ENCODE measurements at regions not wholly inside any gene's neighbourhood (a gene's known extent, or its start where the extent isn't known, plus 50 kb on each side); places are given as distances from the start of the nearest gene placed in this dataset.

DNA sequence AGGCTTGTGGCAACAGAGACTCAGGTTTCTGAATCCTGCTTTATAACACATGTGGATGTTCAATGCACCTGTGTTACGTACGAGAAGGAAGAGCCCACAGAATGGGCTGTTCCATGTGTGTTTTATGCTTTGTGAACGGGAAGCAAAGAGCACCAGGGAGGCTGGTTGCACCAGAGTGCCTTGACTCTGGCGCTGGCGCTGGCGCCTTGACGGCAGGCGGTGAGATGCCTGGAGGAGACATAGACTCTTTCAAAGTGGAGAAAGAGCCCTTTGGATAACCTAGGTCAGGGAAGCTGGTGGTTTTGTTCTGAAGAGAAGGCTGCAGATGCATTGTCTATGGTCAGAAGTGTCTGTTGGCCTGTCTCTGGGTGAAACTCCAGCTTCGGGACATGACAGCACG is 80.2 kb upstream of the APCDD1 start:
- FAIRE-seq (no peak), DNase-seq (no peak)
- no peaks in the 10 kb centered on the region for H3K4me1 ChIP-seq (ENCODE audit: control insufficient read depth in 2 of 3, insufficient read depth in 2 of 3, low read depth in 1 of 3, low read length in 3 of 3)

DNA sequence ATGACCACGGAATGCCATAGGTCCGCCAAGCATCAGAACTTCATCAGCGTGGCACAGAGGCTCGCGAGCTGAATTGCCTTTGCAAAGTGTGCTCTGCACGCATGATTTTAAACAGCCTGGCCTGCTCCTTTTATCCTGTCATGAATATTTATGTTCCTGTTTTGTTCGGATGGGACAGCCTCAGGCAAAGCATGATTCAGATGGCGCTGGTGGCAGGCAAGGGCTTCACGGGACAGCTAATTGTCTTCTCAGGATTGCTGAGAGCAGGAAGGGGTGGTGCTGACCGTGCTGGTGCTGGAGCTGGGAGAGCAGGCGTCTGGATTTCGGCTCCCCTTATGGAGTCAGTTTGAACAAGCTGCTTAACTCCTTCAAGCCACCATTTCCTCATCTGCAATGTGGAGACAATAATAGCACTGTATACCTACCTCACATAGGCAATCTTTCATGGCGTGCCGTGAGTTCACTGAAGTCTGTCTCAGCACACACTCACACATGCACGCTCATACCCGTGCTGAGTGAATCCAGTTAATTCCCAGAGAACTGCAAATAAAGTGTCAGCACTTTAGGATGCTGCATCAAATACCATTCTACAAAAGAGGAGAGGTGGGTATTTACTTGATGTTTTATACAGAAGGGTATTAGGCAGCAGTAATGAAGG is 79.7 kb upstream of the APCDD1 start:
- no peak overlapping the region for H3K27ac ChIP-seq (ENCODE audit: low read depth in 2 of 2, low read length in 2 of 2)
- no peak overlapping the region for H3K9ac ChIP-seq (ENCODE audit: low read length in 3 of 3)
- no peaks in the 10 kb centered on the region for H3K9me3 ChIP-seq (ENCODE audit: control insufficient read depth in 2 of 3, insufficient read depth in 1 of 3, low read length in 3 of 3)
- no peaks in the 10 kb centered on the region for H3K36me3 ChIP-seq (ENCODE audit: control insufficient read depth in 2 of 3, insufficient read depth in 3 of 3, low read length in 3 of 3)
- no peak overlapping the region for H3K4me3 ChIP-seq (ENCODE audit: low read length in 3 of 3)
- no peaks in the 10 kb centered on the region for H3K4me1 ChIP-seq (ENCODE audit: control insufficient read depth in 2 of 3, insufficient read depth in 2 of 3, low read depth in 1 of 3, low read length in 3 of 3)
- intact Hi-C loops (cut with DNase I) = no loop called here
- no peak for FAIRE-seq
- DNase-seq = peak in 3 of 5 donors; percentile 37 to 56 (median 46)
- no peaks in the 10 kb centered on the region for H3K27me3 ChIP-seq (ENCODE audit: control insufficient read depth, insufficient read depth, low read length)
- no peak for TF ChIP-seq CTCF (IDR thresholded peaks at IDR 0.05; ENCODE audit: borderline replicate concordance, extremely low read depth, insufficient read depth)

More for the DNA sequence above, 80.2 kb upstream of the APCDD1 start:
- Histone ChIP-seq H3K9ac (ENCODE audit: low read length in 3 of 3) (no peak overlapping the region), H3K4me3 (ENCODE audit: low read length in 3 of 3) (no peak overlapping the region), H3K27ac (ENCODE audit: low read depth in 2 of 2, low read length in 2 of 2) (no peak overlapping the region), H3K36me3 (ENCODE audit: control insufficient read depth in 2 of 3, insufficient read depth in 3 of 3, low read length in 3 of 3) (no peaks in the 10 kb centered on the region), H3K27me3 (ENCODE audit: control insufficient read depth, insufficient read depth, low read length) (no peaks in the 10 kb centered on the region), H3K9me3 (ENCODE audit: control insufficient read depth in 2 of 3, insufficient read depth in 1 of 3, low read length in 3 of 3) (no peaks in the 10 kb centered on the region)
- TF ChIP-seq CTCF (IDR thresholded peaks at IDR 0.05; ENCODE audit: borderline replicate concordance, extremely low read depth, insufficient read depth) = no peak
- intact Hi-C loops (cut with DNase I) = no loop called here

DNA sequence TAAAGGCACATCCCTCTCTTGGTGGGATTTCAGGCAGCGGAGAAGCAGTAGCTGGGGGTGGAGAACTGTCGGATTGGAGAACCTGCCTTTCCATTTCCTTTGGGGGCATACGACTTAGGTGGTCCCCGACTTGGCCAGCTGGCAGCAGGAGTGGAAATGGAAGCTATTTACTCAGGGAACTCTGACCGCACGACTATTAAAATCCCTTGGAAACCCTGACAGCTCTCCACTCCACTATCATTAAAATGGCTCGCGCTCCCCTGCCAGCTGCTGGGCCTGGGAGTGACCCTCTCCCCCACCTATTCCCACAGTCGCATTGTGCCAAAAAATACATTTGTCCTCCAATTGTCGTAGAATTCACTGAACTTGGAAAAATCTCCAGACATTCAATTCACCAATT is 77.7 kb upstream of the APCDD1 start:
- Histone ChIP-seq H3K4me1 (ENCODE audit: control insufficient read depth in 2 of 3, insufficient read depth in 2 of 3, low read depth in 1 of 3, low read length in 3 of 3) (no peaks in the 10 kb centered on the region), H3K4me3 (ENCODE audit: low read length in 3 of 3) (no peak overlapping the region), H3K27ac (ENCODE audit: low read depth in 2 of 2, low read length in 2 of 2) (no peak overlapping the region), H3K9ac (ENCODE audit: low read length in 3 of 3) (no peak overlapping the region), H3K27me3 (ENCODE audit: control insufficient read depth, insufficient read depth, low read length) (no peaks in the 10 kb centered on the region), H3K9me3 (ENCODE audit: control insufficient read depth in 2 of 3, insufficient read depth in 1 of 3, low read length in 3 of 3) (no peaks in the 10 kb centered on the region), H3K36me3 (ENCODE audit: control insufficient read depth in 2 of 3, insufficient read depth in 3 of 3, low read length in 3 of 3) (no peaks in the 10 kb centered on the region)
- DNase-seq (peak in 4 of 5 donors; percentile 51 to 90 (median 76)), FAIRE-seq (no peak)
- intact Hi-C loops (cut with DNase I) = no loop called here
- no peak for TF ChIP-seq CTCF (IDR thresholded peaks at IDR 0.05; ENCODE audit: borderline replicate concordance, extremely low read depth, insufficient read depth)

- FAIRE-seq = no peak
Observed at GRCh38 chr18:10377956-10378355, 76.5 kb upstream of the APCDD1 start.

More at GRCh38 chr18:10377956-10378355, 76.5 kb upstream of the APCDD1 start:
- no peaks in the 10 kb centered on the region for H3K27me3 ChIP-seq (ENCODE audit: control insufficient read depth, insufficient read depth, low read length)
- DNase-seq = peak in 1 of 5 donors; percentile 34
- no peak for TF ChIP-seq CTCF (IDR thresholded peaks at IDR 0.05; ENCODE audit: borderline replicate concordance, extremely low read depth, insufficient read depth)
- no peak overlapping the region for H3K4me3 ChIP-seq (ENCODE audit: low read length in 3 of 3)
- no peaks in the 10 kb centered on the region for H3K4me1 ChIP-seq (ENCODE audit: control insufficient read depth in 2 of 3, insufficient read depth in 2 of 3, low read depth in 1 of 3, low read length in 3 of 3)
- no peaks in the 10 kb centered on the region for H3K36me3 ChIP-seq (ENCODE audit: control insufficient read depth in 2 of 3, insufficient read depth in 3 of 3, low read length in 3 of 3)
- intact Hi-C loops (cut with DNase I) = no loop called here
- H3K9ac ChIP-seq (ENCODE audit: low read length in 3 of 3) = no peak overlapping the region
- no peak overlapping the region for H3K27ac ChIP-seq (ENCODE audit: low read depth in 2 of 2, low read length in 2 of 2)
- no peaks in the 10 kb centered on the region for H3K9me3 ChIP-seq (ENCODE audit: control insufficient read depth in 2 of 3, insufficient read depth in 1 of 3, low read length in 3 of 3)

Data from kidney (tissue), 13 donors.